ENCODE measurements at regions not wholly inside any gene's neighbourhood (a gene's known extent, or its start where the extent isn't known, plus 50 kb on each side); places are given as distances from the start of the nearest gene placed in this dataset.

DNA sequence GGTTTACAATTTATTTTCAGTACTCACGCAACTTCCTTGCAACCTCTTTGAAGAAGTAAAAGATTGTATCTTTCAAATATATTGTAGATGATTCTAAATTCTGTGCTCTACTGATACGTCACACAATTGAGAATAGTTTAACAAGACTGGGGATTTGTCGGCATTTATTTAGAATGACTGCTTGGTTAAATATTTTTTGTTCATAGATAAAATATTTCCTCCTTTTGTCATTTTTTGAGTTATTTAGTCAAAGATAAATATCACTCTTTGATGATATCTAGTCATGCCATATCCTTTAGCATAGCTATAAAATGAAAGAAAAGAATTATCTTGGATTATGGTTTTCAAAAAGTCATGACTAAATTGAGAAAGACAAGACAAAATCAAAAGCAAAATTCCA lies 2747.8 kb downstream of the PCDH9 start:
- no peak for TF ChIP-seq CTCF (conservative IDR thresholded peaks at IDR 0.05; ENCODE audit: low read depth in 2 of 2)
- TF ChIP-seq JUNB (IDR thresholded peaks at IDR 0.05; ENCODE audit: unreplicated experiment), result no peak
- no peak for TF ChIP-seq EZH2 (IDR thresholded peaks at IDR 0.05; ENCODE audit: low read depth, unreplicated experiment)
- TF ChIP-seq CREB1 (CRISPR knock-in tag; IDR thresholded peaks at IDR 0.05; ENCODE audit: low read depth), result no peak
- TF ChIP-seq REST (IDR thresholded peaks at IDR 0.05; ENCODE audit: unreplicated experiment), result no peak
- TF ChIP-seq POLR2AphosphoS5 (IDR thresholded peaks at IDR 0.05; ENCODE audit: low read depth), result no peak

Measured in GM23338 (cell line).